HG03378 (cell line): ENCODE measurements at regions not wholly inside any gene's neighbourhood (a gene's known extent, or its start where the extent isn't known, plus 50 kb on each side); places are given as distances from the start of the nearest gene placed in this dataset.

Source experiments
- ATAC-seq: cut with Tn5 transposase; IDR thresholded peaks from one replicate; pipeline ENCODE4 v1.9.1; 2021; ENCODE audit warnings: mild to moderate bottlenecking, moderate library complexity; ENCODE audit not compliant: unreplicated experiment

DNA sequence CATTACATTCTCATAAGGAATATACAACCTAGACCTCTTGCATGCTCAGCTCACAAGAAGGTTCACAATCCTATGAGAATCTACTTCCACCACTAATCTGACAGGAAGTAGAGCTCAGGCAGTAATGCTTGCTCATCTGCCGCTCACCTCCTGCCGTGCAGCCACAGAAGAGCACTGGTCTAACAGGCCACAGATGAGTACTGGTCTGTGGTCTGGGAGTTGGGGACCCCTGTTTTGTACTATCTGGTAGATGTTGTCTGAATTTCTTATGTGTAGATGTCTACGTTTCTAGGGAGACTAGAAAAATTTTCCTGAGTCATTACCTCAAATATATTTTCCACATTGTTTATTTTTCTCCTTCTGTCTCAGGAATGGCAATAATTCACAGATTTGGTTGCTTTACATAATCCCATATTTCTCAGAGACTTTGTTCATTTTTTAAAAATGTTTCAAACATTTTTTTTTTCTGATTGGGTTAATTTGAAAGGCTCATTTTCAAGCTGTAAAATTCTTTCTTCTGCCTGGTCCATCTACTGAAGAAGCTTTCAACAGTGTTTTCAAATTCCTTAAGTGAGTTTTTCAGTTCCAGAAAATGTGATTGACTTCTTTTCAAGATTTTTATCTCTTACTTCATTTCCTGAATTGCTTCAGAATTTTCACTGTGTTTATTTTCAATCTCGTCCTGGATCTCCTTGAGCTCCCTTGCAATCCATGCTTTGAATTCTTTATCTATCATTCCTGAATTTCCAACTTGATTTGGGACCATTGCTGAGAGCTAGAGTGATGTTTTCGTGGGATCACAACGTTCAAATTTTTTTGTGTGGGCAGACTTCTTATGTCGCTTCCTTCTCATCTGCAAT lies 1322.2 kb downstream of the PCDH9 start:
- no peak for ATAC-seq

DNA sequence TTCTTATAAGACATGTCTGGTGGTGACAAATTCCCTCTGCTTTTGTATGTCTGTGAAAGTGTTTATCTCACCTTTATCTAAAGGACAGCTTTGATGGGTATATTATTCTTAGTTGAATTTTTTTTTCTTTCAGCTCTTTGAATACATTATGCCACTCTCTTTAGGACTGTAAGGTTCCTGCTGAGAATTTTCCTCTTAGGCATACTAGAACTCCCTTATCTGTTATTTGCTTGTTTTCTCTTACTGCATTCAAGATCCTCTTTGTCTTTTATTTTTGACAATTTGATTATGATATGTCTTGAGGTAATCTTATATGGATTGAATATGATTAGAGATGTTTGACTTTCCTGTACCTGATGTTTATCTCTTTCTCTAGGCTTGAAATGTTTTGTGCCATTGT lies 1328.4 kb downstream of the PCDH9 start:
- ATAC-seq = no peak

DNA sequence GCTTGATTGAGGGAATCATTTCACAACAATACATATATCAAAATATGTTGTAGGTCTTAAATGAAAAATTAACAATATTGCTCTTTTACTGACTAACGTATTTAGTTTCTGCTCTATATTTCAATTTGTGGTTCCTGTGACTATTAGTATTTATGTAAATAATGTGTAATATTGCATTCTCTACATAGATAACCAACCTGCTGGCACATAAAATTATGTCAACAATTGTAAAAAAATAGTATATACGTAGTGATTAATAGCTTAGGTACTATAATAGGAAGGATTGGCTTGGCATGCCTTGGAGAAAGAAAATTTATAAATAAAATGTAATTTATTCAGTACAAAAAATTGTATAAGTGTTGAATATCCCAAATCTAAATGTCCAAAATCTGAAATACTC lies 1336.1 kb downstream of the PCDH9 start:
- ATAC-seq = no peak

DNA sequence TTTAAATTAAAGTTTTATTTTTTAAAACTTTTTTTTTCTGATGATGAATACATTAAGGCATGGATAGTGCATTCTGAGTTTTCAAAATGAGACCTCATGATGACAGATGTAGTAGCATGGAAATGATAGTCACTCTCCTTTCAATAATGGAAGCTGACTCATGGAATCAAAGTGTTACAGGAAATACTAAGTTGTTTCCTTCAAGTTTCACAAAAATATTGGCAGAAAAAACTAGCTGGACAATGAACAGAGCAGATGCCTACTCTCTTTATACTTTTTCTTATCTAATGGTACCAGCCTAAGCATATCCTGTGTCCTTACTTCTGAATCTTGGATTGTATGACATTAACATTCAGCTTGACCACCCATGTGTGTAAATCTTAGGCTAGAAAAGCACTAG lies 1337.3 kb downstream of the PCDH9 start:
- ATAC-seq = no peak

DNA sequence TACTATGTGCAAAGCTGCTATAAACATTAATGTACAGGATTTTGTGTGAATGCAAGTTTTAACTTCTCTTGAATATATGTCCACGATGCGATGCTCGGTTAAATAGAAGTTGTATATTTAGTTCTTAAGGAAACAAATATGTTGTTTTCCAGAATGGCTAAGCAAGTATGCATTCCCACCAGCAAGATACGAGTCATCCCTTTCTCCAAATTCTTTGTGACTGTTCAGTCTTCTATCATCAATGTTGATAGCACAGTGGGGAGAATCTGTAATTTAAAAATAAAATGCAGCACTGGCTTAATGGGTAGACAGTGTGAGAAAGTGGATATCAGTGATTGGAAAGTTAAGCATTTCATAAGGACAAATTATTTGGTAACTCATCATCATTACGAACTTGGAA lies 1340.8 kb downstream of the PCDH9 start:
- no peak for ATAC-seq

DNA sequence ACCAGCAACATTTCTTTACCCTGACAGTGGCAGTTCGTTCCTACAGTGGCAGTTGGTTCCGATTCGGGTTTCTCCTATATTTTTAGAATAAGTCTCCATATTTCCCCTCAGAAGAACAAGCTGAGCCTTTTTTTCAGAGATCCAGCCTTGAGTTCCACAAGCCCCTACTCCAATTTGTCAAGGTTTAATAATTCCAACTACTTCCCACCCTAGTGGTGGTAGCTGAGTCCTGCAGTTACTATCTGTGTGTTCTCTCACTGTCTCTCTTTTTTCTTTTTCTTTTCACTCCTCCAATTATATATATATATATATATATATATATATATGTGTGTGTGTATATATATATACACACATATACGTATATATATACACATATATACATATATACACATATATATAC lies 1347.3 kb downstream of the PCDH9 start:
- no peak for ATAC-seq

DNA sequence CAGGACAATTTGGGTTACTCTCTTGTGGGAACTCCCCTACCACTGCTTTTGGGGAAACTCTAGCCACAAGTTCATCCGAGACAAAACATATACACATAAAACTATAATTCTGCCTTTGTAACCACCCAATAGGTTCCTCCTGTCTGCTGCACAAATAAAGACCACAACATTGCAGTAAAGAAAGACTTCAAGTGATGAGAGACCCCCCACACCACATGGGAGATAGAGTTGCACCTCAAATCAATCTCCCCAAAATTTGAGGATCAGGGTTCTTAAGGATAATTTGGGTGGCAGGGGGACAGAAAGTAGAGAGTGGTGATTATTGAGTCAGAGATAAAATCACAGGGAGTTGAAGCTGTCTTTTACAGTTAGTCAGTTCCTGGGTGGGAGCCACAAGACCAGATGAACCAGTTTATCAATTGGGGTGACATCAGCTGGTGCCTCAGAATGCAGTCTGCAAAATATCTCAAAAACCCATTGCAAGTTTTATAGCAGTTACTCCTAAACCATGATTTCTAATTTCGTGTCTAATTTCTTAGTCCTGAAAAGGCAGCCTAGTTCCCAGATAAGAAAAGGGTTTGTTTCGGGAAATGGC lies 1348.5 kb downstream of the PCDH9 start:
- ATAC-seq = no peak

DNA sequence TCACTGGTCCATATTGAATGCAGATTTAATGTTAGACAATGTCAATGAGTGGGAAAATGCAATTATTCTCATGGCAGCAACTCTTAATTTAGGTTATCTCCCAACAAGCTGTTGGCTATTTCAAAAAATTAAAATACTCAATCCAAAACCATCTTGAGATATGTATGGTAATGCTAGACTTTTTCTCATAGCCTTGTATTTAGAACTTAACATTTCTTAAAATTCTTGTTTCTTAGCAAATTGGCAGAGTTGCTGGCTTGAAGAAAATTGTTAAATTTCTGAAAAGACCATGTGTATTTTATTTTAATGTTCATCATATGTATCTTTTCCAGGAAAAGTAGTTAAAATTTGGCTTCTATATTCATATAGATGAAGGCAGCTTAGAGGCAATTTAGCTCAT lies 1355.1 kb downstream of the PCDH9 start:
- no peak for ATAC-seq

DNA sequence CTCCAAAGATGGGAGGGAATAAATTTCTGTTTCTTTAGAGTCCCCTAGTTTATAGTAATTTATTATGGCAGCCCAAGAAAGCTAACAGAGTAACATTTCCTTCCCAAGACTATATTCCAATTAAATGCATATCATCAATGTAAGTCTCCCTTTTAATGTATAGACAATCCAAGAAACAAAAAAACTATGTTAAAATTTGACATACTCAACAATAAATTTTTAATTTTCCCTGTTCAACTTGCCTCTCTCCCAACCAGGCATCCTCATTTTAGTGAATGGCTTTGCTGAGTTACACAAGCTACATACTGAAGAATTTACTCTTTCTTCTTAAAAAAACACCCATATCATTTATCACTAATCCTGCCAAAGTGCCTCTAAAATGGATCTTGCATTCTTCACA lies 1357.7 kb downstream of the PCDH9 start:
- no peak for ATAC-seq

DNA sequence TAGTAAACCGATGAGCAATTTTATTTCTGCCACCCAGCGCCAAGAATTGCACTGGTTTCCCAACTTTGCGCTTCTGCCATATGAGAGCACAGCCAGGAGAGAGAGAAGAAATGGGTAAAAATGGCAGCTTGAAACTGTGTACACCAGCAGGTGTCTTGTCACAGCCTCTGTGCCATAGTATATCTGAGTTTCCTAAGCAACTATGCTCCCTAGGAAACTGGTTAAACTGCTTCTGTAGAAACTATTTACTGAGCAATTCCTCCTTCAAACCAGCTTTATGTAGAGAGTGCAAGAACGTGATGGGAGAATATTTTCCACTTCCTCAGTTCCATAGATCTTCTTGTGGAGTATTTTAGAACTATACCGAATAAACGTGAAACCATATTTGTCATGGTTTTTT lies 1361.3 kb downstream of the PCDH9 start:
- no peak for ATAC-seq

DNA sequence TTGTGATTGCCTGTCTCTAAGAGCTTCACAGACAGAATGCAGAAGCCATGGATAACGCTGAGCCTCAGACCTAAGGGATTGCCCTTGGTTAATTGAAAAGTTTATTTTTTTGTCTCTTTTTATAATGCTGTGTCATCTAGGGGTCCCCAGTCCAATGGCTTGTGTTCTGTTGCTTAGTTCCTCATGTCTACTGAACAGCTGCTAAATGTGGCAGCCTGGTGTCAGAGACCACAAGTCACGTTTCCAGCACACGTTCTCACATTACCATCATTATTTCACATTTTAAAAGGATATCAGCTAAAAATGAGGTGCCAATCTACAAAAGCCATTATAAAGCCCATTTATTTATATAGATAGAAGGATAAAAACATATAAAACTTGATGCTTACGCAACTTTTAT lies 1362.0 kb downstream of the PCDH9 start:
- ATAC-seq = no peak

DNA sequence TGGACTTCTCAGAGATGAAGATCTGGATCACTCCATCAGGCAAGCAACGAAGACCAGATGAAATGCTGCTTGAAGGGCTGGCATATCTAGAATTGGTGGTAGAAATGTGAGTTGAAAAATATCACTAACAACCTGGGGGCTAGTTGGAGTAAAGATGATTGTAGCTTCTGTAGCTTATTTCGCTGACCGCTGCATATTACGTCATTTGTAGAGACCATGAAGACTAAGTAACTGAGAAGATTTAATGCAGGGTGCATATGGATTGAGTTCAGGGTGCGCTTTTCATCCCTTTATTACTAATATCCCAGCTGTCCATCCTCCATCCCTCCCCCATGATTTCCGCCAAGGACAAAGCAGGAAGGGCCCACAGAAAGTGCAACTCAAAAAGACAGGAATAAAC lies 1364.0 kb downstream of the PCDH9 start:
- no peak for ATAC-seq

DNA sequence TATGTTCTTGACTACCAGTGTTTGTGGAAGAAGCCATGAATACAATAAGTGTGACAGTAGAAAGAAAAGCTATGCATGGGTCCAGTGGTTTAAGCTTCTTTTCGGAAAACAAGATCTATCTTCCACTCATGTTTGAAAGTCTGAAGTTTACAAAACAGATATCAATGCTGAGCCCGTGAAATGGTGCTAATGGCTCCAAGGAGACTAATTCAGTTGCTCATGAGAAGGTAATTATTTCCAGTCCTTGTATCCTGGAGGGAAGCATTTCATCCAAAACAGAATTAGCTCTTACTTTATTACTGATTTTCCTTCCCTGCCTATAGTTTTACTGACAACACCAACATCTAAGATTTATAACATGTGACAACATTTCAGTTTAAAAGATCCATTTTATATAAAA lies 1364.9 kb downstream of the PCDH9 start:
- no peak for ATAC-seq

DNA sequence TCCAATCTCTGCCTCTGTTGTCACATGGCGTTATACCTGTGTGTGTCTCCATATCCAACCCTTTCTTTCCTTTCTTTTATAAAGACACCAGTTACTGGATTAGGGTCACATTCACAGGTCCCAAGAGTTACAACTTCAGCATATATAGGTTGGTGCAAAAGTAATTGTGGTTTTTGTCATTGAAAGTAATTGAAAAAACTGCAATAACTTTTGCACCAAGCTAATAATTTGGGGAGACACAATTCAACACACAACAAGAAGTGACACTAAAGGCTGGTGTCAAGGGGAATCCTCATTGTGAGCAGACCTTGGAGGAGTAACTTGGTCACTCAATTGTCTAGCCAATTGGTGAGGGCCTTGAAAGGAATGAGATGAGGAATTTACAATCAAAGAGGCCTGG lies 1366.1 kb downstream of the PCDH9 start:
- ATAC-seq = no peak

DNA sequence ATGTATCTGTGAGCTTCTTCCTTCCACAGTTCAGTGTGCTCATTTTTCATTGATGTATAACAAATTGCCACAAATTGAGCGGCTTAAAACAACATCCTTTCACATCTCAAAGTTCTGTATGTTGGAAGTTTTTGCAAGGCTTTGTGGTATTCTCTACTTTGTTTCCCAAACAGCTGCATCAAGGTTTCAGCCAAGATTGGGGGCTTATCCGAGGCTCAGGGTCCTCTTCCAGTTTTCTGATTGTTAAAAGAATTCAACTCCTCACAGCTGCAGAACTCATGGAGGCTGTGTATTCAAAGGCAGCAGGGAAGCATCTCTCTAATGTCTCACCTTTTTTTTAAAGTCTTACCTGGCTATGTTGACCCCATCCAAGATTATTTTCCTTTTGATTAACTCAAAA lies 1369.8 kb downstream of the PCDH9 start:
- no peak for ATAC-seq

DNA sequence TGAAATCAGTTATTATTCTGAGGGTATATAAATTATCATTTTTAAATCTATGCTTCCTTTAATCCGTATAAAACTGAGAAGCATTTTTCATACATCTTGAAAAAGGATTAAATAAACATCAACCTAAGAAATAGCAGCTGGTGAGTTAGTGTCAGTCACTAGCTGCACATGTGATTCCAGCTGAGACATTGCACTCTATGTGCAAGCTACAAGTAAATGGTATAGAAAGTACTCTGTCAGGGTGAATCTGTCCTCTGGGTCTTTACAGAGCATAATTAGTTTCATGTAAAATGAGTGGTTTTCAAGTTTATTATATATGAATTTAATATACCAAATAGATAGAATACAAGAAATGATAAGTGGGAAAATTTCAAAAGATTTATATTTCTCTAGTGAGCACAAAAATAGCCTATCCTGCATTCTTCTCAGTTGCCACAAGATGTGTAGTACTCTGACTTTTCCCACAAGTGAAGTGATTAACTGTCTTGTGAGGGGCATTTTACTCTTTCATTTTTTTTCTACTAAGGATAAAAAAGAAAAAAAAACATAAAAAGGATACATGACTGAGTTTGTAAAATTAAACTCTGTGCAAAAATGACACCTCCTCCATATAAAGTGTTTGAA lies 1372.1 kb downstream of the PCDH9 start:
- ATAC-seq = no peak

DNA sequence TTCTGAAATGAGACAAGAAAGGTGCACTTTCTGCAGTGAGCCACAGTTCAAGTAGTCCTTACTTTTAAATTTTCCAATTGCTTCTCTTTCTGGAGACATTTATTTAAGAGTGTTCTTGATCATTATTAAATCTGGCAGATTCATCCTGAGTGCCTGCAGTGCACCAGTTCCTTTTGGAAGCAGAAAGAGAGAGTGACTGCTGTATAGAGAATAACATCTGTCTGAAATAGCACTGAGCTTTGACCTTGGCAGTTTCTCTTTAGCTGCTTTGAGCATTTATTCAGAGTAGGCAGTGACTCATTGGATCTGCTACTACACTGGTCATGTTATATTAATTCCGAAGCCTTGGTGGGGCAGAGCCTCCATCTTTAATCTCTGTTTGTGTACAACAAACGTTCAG lies 1373.7 kb downstream of the PCDH9 start:
- ATAC-seq = no peak

DNA sequence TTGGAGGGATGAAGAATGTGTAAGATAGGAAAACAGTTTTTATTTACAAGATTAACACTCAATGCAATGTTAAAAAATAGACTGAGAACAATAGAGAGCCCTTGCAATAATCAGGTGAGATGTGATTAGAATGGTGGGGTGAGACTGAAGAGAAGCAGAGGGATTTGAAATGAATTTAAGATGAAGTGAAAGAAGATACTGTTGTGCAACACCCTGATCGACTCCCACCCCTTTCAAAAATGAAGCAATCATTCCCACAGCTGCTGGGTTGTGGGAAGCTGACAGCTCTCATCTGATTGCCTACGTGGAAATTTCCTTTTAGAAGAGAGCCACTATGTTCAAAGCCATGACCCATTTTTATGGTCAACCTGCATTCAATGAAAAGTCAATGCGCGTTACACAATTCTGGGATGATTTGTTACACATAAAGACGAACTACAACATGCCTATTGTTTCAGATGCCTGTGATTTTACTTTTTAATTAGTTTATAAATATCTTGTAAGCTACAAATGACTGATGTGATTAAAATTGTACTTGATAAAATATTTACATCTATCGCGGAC lies 1374.8 kb downstream of the PCDH9 start:
- no peak for ATAC-seq

DNA sequence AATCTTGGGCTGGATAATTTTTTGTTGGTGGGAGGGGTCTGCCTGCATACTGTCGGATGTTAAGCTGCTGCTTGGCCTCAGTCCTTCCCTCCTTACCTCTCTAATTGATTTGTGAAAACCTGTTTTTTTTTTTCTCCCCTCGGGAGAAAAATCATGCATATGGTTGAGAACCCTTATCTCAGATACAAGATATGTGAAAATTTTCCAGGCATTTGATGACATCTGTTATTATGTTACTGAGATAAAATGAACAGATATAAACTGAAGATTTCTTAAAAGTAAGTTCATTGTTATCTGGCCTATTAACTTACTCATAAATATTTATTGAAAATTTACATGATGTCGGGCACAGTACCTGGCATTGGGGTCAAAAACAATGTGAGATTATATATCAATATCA lies 1375.7 kb downstream of the PCDH9 start:
- no peak for ATAC-seq

DNA sequence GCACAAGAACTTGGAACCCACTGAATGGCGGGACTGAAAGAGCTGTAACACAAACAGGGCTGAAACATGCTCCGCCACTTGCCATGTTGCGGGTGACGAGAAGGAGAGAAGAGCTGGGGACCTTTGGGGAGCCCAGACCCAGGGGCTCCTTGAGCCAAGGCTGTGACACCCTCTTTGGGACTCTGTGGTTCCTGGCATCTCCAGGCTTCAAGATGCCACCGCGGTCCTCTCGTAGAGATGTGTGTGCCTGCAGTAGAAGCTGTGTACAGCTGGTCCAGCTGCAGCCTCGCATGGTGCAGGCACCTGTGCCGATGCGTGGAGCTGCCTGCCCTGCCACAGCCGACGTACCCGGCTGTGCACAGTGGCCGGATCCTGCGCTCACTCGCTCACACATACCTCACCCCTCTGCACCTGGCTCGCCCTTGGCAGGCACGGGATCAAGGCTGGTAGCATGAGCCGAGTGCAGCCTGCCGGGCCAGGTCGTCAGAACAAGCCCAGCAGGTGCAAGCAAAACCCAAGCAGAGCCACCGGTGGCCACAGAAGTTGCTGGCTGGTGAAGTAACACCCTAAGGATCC lies 1385.8 kb downstream of the PCDH9 start:
- ATAC-seq = no peak

DNA sequence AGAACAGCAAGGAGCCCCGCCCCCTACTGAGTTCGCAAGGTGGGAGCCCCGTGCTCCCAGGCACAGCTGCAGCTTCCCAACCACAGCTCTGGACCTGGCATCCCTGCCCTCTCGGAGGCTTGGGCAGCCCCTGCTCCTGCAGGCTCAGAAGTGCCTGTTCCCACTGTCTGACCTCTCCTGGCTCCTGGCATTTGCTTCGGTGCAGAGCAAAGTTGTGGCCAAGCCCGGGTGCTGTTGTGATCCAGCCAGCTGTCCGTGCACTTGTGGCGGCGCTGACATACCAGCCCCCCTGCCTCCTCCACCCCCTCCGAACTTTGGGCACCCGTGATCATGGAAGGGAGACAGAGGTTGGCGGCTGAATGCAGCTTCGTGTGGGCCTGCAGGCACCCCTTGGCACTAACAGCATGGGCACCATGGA lies 1386.8 kb downstream of the PCDH9 start:
- ATAC-seq = no peak

DNA sequence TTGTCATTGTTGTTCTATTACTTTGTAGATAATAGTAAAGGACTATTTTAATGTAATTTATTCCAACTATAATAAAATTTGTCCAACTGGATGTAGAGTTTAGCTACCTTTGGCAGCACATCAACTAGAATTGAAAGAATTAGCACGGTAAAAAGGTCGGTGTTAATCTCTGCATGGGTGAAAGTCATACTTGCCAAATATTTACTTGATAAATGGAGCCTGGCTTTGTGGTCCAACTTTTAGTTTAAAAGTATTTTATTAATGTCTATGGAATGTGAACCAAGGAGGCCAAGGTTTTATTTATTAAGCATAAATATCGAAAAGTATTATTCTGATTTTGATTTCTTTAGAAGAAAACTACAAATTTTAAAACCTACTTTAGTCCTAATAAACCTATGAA lies 1389.0 kb downstream of the PCDH9 start:
- no peak for ATAC-seq
